AG04449 (cell line): ENCODE measurements at regions not wholly inside any gene's neighbourhood (a gene's known extent, or its start where the extent isn't known, plus 50 kb on each side); places are given as distances from the start of the nearest gene placed in this dataset.
"Not testable (repeated sequence)": the region's sequence is repeated elsewhere in the genome, so short reads cannot be mapped to it uniquely, and the experiment has no call there.

Experiments
- CTCF ChIA-PET: fragments of 350-600 bp; formaldehyde crosslinking; extraction: SDS; loops from one replicate; lab custom pipeline; 2021; ENCODE audit warnings: antibody characterized with exemption; lab: Yijun Ruan, JAX
- POLR2A ChIA-PET: fragments of 400-600, 350-600 bp; formaldehyde crosslinking; extraction: SDS; loops from one replicate; lab custom pipeline; 2020; ENCODE audit warnings: antibody characterized with exemption, inconsistent platforms; lab: Yijun Ruan, JAX
- DNase-seq: peaks from one replicate; pipeline ENCODE4 v3.0.0-alpha.2; 2010; ENCODE audit warnings: low read depth, low spot score
- H3K4me3 ChIP-seq: 2 replicates; pipeline ENCODE4 v1.5.1; 2011; ENCODE audit warnings: low read depth, mild to moderate bottlenecking, control low read depth, low read length
- CTCF ChIP-seq: IDR thresholded peaks from one replicate; pipeline ENCODE4 v1.5.1; 2011; ENCODE audit warnings: mild to moderate bottlenecking, moderate library complexity, low read length, control low read depth, inconsistent platforms; ENCODE audit not compliant: insufficient read depth; ENCODE audit errors: missing control alignments

- ChIA-PET POLR2A (no interaction called here), CTCF (no interaction called here)
- DNase-seq = no peak
- no peak overlapping the region for H3K4me3 ChIP-seq
- TF ChIP-seq CTCF = no peak
Observed at GRCh38 chr2:58700591-58700990, 459.5 kb upstream of the FANCL start.

GRCh38 chr2:58699411-58699810, 458.3 kb upstream of the FANCL start:
- H3K4me3 ChIP-seq = no peak overlapping the region
- no peak for TF ChIP-seq CTCF
- CTCF ChIA-PET = no interaction called here
- POLR2A ChIA-PET = no interaction called here
- DNase-seq = no peak

GRCh38 chr2:58698620-58699019, 457.5 kb upstream of the FANCL start:
- no peak for DNase-seq
- no peak for TF ChIP-seq CTCF
- CTCF ChIA-PET = no interaction called here
- H3K4me3 ChIP-seq = no peak overlapping the region
- POLR2A ChIA-PET = no interaction called here

- H3K4me3 ChIP-seq, CTCF ChIA-PET, POLR2A ChIA-PET: not testable (repeated sequence)
Observed at GRCh38 chr2:58694114-58694513, 453.0 kb upstream of the FANCL start.

GRCh38 chr2:58691041-58691440, 449.9 kb upstream of the FANCL start:
- H3K4me3 ChIP-seq, CTCF ChIA-PET, DNase-seq, POLR2A ChIA-PET: not testable (repeated sequence)

More at GRCh38 chr2:58694114-58694513, 453.0 kb upstream of the FANCL start:
- DNase-seq = not testable (repeated sequence)

- TF ChIP-seq CTCF = no peak
- no peak overlapping the region for H3K4me3 ChIP-seq
- no peak for DNase-seq
- ChIA-PET CTCF (no interaction called here), POLR2A (no interaction called here)
Observed at GRCh38 chr2:58688813-58689212, 447.7 kb upstream of the FANCL start.

- ChIA-PET POLR2A (no interaction called here), CTCF (no interaction called here)
- TF ChIP-seq CTCF = no peak
- no peak overlapping the region for H3K4me3 ChIP-seq
- DNase-seq = no peak
Observed at GRCh38 chr2:58686776-58687175, 445.7 kb upstream of the FANCL start.
